NCI-H1694 (cell line): ENCODE measurements at regions not wholly inside any gene's neighbourhood (a gene's known extent, or its start where the extent isn't known, plus 50 kb on each side); places are given as distances from the start of the nearest gene placed in this dataset.

Experiments
- DNase-seq: peaks from one replicate; lab custom pipeline; 2025; lab: John Stamatoyannopoulos, UW

DNA sequence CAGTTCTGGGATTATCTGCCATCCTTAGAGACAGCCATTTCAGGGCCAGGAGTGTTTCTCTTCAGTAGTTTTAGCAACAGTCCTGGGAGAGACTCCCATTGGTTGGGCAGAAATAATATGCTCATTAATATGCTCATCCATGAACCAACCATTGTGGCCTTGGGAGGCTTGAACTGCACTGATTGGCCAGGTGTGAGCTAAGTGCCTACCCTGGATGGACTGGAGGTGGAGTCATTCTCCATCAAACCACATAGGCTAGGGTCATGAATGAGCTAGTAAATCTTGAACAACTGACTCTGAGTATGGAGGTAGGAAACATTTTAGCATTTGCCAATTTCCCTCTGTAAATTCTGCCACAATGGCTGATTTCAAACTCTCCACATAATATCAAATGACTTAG, 70.2 kb upstream of the ZFP64 start:
- no peak for DNase-seq

GRCh38 chr20:52259295-52259694, 67.7 kb upstream of the ZFP64 start:
- no peak for DNase-seq

DNA sequence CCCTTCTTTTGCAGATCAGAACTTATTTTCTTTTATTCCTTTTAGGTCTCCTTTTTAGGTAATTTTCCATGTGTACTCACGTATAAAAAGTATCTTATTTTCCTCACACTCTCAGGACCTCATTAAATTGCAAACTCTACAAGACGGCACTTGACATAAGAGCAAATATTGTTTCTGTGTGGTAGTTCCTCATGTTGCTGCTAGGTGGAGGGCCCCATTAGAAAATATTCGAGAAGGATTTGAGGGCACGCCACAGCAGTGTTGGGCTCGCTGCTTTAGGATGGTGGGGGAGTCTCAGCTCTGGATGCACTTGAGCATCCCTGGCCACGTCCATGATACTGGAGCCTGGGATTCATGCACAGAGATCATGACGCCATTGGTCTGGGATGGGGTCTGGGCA, 64.9 kb upstream of the ZFP64 start:
- no peak for DNase-seq

GRCh38 chr20:52252664-52253063, 61.1 kb upstream of the ZFP64 start:
- DNase-seq = no peak

GRCh38 chr20:52251827-52252226, 60.2 kb upstream of the ZFP64 start:
- no peak for DNase-seq

- no peak for DNase-seq
Observed at GRCh38 chr20:52251136-52251700, 59.6 kb upstream of the ZFP64 start.

DNA sequence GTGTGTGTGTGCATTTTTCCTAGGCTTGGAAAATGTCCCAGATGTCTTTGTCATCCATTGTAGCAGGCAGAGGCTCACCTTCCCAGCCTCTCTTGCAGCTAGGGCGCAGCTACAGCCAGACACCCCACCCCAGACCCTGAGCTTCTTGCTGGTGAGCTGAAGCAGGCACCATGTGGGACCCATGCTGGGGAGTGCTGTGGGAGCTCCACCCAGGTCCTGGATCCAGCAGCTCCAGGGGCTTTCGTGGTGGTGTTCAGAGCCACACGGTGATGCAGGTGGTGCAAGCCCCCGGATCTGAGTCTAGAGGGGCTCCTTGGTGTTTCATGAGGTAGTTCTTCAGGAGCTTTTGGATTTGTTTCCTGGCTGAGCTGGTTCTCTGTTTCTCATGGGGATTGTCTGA, 56.0 kb upstream of the ZFP64 start:
- DNase-seq = no peak

DNA sequence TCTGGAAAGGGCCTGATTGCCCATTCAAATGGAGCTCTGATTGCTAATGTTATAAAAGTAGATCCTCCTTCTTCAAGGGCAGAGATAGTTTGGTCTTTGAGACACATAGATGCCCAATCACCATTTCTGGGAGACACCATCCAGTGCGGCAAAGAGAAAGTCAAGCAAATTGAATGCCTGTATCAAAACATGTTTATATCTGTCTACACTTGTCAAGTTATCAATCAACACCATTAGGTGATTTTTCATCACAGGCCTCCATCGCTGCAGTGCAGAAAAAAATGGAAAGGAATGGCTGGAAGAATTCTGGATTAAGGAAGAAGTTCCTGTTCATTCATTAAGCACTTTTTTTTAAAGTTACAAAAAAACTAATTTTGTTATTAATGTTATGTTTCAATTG, 54.8 kb upstream of the ZFP64 start:
- no peak for DNase-seq

- no peak for DNase-seq
Observed at GRCh38 chr20:52244702-52245101, 53.1 kb upstream of the ZFP64 start.

- peak; percentile 37 for DNase-seq
Observed at GRCh38 chr20:52242237-52243230, 51.0 kb upstream of the ZFP64 start.
